ENCODE measurements at regions not wholly inside any gene's neighbourhood (a gene's known extent, or its start where the extent isn't known, plus 50 kb on each side); places are given as distances from the start of the nearest gene placed in this dataset.

DNA sequence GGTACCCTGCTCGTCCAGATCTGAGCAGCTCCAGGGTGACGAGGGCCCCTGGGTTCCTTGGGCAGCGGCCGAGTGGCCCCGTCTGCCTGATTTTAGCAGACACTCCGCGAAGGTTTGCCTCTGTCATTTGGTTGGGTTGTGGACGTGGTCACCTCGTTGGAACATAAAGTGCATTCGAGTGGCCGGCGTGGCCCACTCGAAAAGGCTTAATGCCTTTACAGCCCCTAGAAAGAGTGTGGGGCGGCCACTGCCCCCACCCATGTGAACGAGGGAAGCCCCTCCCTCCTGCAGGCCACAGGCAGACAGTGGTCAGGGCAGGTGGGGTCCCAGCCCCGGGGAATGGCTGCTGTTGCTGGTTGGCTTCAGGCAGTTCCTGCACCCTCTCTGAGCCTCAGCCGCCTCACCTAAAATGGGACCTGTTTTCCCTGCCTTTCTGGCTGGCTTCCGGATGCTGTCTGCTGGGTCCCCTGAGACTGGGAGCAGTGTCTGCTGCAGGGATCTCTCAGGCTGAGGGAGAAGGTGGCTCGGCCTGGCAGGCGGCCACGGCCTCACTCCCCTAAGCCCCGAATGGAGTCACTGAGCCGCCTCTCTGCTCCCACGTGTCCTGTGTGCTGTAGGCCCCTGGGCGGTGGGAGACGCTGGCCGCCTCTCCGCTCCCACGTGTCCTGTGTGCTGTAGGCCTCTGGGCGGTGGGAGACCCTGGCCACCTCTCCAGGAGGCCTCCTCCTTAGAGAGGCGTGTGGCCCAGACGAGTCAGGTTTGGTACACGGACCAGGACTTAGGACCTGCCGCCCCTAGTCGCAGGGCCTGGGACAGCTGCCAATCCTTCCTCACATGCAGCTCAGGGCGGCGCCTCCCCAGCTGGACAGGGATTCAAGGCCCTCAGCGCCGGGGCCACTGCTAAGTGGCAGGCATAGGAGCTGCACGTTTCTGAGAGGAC is 233.0 kb downstream of the ERMARD start:
- no peaks in the 10 kb centered on the region for H3K36me3 ChIP-seq
- H3K4me3 ChIP-seq = no peak overlapping the region
- no peaks in the 10 kb centered on the region for H3K4me1 ChIP-seq
- DNase-seq = no peak
- H3K9me3 ChIP-seq = no peaks in the 10 kb centered on the region
- H3K27ac ChIP-seq = no peak overlapping the region
- intact Hi-C loops (cut with DNase I; ENCODE audit: low total_unique reads) = no loop called here
- TF ChIP-seq, protein P1, sequence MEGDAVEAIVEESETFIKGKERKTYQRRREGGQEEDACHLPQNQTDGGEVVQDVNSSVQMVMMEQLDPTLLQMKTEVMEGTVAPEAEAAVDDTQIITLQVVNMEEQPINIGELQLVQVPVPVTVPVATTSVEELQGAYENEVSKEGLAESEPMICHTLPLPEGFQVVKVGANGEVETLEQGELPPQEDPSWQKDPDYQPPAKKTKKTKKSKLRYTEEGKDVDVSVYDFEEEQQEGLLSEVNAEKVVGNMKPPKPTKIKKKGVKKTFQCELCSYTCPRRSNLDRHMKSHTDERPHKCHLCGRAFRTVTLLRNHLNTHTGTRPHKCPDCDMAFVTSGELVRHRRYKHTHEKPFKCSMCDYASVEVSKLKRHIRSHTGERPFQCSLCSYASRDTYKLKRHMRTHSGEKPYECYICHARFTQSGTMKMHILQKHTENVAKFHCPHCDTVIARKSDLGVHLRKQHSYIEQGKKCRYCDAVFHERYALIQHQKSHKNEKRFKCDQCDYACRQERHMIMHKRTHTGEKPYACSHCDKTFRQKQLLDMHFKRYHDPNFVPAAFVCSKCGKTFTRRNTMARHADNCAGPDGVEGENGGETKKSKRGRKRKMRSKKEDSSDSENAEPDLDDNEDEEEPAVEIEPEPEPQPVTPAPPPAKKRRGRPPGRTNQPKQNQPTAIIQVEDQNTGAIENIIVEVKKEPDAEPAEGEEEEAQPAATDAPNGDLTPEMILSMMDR (IDR thresholded peaks at IDR 0.05) = no peak
- no peak for TF ChIP-seq POLR2A (IDR thresholded peaks at IDR 0.05)
- H3K27me3 ChIP-seq = no peaks in the 10 kb centered on the region

DNA sequence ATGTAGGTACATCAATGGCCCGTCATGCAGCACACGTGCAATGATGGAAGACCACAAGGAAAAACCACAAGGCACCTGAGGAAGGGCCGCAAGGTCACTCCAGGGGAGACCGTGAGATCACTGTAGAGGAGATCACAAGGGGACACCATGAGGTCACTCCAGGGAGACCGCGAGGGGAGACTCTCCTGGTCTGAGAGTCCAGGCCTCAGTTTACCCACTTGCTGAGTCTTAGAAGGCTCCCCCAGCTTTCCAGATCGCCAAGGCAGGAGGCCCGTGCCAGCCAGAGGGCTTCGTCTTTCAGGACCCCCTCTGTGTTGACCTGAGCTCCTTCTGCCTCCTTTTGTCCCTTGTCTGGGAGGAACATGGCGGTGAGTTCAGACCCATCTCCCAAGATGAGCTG is 232.2 kb downstream of the ERMARD start:
- DNase-seq = no peak
- no peaks in the 10 kb centered on the region for H3K4me1 ChIP-seq
- intact Hi-C loops (cut with DNase I; ENCODE audit: low total_unique reads) = no loop called here
- TF ChIP-seq, protein P1 (IDR thresholded peaks at IDR 0.05) = no peak
- TF ChIP-seq POLR2A (IDR thresholded peaks at IDR 0.05) = no peak
- no peak overlapping the region for H3K27ac ChIP-seq
- H3K36me3 ChIP-seq = no peaks in the 10 kb centered on the region
- no peaks in the 10 kb centered on the region for H3K9me3 ChIP-seq
- no peak overlapping the region for H3K4me3 ChIP-seq
- no peaks in the 10 kb centered on the region for H3K27me3 ChIP-seq

DNA sequence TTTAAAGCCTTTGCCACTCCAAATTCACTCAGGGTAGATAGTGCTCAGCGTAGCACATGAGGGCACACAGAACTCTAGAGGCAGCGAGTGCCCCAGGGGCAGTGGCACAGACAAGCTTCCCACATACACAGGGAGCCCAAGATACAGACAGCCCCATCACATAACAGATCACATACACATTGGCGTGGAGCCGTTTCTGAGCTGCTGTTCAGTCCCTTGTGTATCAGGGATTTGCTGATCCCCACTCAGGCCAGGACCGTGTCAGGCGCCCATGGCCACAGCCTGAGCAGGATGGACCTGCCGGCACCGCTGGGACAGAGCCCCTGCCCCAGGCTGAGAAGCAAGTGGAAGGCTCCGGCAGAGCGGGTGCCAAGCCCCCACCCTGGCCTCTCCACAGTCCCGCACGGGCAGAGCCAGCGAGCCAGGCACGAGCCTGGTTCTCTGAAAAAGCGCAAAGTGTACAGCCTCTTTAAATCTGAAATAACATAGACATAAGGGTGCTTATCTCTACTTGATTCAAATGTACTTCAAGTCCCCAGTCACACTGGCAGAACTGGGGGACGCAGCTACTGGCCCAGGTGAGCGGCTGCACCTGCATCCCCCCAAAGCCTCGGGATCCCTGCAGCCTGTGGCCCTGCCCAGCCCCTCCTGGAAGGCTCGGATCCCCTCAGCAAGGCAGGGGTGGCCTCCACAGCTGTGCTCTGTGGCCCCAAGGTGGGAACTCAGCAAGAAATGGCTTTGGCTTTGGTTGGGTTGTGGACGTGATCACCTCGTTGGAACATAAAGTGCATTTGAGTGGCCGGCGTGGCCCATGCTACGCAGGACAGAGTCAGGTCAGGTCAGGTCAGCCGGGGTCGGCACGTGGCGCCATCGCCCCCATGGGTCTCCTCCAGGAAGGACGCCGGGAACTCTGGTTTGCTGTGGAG is 231.3 kb downstream of the ERMARD start:
- TF ChIP-seq, protein P1 (IDR thresholded peaks at IDR 0.05) = no peak
- TF ChIP-seq POLR2A (IDR thresholded peaks at IDR 0.05) = no peak
- Histone ChIP-seq H3K27me3 (no peaks in the 10 kb centered on the region), H3K27ac (no peak overlapping the region), H3K9me3 (no peaks in the 10 kb centered on the region), H3K36me3 (no peaks in the 10 kb centered on the region), H3K4me3 (no peak overlapping the region), H3K4me1 (no peaks in the 10 kb centered on the region)
- intact Hi-C loops (cut with DNase I; ENCODE audit: low total_unique reads) = no loop called here
- DNase-seq = no peak

DNA sequence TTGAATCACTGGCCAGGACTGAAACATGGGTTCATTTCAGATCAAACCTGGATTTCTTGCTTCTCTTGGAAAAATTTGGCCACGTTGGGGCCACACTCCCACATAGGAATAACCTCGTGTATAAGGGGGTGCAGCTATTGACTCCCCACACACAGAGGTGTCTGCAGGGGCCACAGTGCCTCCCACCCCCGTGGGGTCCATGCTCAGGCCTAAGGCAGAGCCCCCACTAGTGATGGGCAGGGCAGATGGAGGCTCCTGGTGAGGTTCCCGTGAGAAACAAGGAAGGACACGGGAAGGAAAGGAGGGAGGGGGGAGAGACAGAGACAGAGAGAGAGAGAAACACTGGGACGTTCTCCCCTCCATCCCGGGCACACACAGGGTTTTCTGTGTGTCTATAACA is 230.5 kb downstream of the ERMARD start:
- H3K36me3 ChIP-seq = no peaks in the 10 kb centered on the region
- no peaks in the 10 kb centered on the region for H3K27me3 ChIP-seq
- H3K4me1 ChIP-seq = no peaks in the 10 kb centered on the region
- no peaks in the 10 kb centered on the region for H3K9me3 ChIP-seq
- H3K27ac ChIP-seq = no peak overlapping the region
- DNase-seq = no peak
- no peak for TF ChIP-seq POLR2A (IDR thresholded peaks at IDR 0.05)
- TF ChIP-seq, protein P1 (IDR thresholded peaks at IDR 0.05) = no peak
- no peak overlapping the region for H3K4me3 ChIP-seq
- intact Hi-C loops (cut with DNase I; ENCODE audit: low total_unique reads) = no loop called here

DNA sequence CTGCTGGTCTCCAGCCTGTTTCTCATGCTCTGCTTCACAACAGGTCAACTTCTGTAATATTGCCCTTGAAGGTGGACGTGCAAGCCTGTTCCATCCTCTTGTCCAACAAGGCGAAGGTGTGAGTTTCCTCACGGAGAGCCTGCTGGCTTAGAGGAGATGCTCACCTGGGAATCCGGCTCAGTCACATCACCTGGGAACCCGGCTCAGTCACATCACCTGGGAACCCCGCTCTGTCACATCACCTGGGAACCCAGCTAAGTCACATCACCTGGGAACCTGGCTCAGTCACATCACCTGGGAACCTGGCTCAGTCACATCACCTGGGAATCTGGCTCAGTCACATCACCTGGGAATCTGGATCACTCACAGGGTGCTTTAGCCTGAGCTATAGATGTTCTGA is 230.1 kb downstream of the ERMARD start:
- intact Hi-C loops (cut with DNase I; ENCODE audit: low total_unique reads) = no loop called here
- Histone ChIP-seq H3K9me3 (no peaks in the 10 kb centered on the region), H3K27me3 (no peaks in the 10 kb centered on the region), H3K4me3 (no peak overlapping the region), H3K4me1 (no peaks in the 10 kb centered on the region), H3K36me3 (no peaks in the 10 kb centered on the region), H3K27ac (no peak overlapping the region)
- no peak for TF ChIP-seq POLR2A (IDR thresholded peaks at IDR 0.05)
- TF ChIP-seq, protein P1 (IDR thresholded peaks at IDR 0.05) = no peak
- DNase-seq = no peak
